ENCODE measurements at regions not wholly inside any gene's neighbourhood (a gene's known extent, or its start where the extent isn't known, plus 50 kb on each side); places are given as distances from the start of the nearest gene placed in this dataset.

GRCh38 chr6:165986914-165987482 is 180.7 kb downstream of the TBXT start:
- TF ChIP-seq, protein P1, sequence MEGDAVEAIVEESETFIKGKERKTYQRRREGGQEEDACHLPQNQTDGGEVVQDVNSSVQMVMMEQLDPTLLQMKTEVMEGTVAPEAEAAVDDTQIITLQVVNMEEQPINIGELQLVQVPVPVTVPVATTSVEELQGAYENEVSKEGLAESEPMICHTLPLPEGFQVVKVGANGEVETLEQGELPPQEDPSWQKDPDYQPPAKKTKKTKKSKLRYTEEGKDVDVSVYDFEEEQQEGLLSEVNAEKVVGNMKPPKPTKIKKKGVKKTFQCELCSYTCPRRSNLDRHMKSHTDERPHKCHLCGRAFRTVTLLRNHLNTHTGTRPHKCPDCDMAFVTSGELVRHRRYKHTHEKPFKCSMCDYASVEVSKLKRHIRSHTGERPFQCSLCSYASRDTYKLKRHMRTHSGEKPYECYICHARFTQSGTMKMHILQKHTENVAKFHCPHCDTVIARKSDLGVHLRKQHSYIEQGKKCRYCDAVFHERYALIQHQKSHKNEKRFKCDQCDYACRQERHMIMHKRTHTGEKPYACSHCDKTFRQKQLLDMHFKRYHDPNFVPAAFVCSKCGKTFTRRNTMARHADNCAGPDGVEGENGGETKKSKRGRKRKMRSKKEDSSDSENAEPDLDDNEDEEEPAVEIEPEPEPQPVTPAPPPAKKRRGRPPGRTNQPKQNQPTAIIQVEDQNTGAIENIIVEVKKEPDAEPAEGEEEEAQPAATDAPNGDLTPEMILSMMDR (IDR thresholded peaks at IDR 0.05; ENCODE audit: poor library complexity) = no peak
- TF ChIP-seq EZH2 (IDR thresholded peaks at IDR 0.05; ENCODE audit: borderline replicate concordance) (peak; percentile 33), EZH2phosphoT487 (IDR thresholded peaks at IDR 0.05; ENCODE audit: low read depth, severe bottlenecking, unreplicated experiment) (no peak)

Data from hepatocyte (in vitro differentiated cells).